ENCODE measurements at regions not wholly inside any gene's neighbourhood (a gene's known extent, or its start where the extent isn't known, plus 50 kb on each side); places are given as distances from the start of the nearest gene placed in this dataset.

- TF ChIP-seq CTCF (IDR thresholded peaks at IDR 0.05) = no peak
These were observed 738.2 kb downstream of the SEMA5A start for GRCh38 chr5:8807636-8808035.

GRCh38 chr5:8811581-8811980 is 734.3 kb downstream of the SEMA5A start:
- no peak for TF ChIP-seq CTCF (IDR thresholded peaks at IDR 0.05)

- no peak for TF ChIP-seq CTCF (IDR thresholded peaks at IDR 0.05)
These were observed 732.7 kb downstream of the SEMA5A start for GRCh38 chr5:8813180-8813579.

GRCh38 chr5:8814105-8814504 is 731.8 kb downstream of the SEMA5A start:
- no peak for TF ChIP-seq CTCF (IDR thresholded peaks at IDR 0.05)

GRCh38 chr5:8824371-8824770 is 721.5 kb downstream of the SEMA5A start:
- TF ChIP-seq CTCF (IDR thresholded peaks at IDR 0.05) = no peak

- no peak for TF ChIP-seq CTCF (IDR thresholded peaks at IDR 0.05)
These were observed 720.6 kb downstream of the SEMA5A start for GRCh38 chr5:8825139-8825757.

GRCh38 chr5:8826508-8826907 is 719.4 kb downstream of the SEMA5A start:
- TF ChIP-seq CTCF (IDR thresholded peaks at IDR 0.05) = no peak

- TF ChIP-seq CTCF (IDR thresholded peaks at IDR 0.05) = no peak
These were observed 718.2 kb downstream of the SEMA5A start for GRCh38 chr5:8827696-8828095.

Measured in LNCAP (cell line).